Endothelial cell of umbilical vein (primary cell): ENCODE measurements at regions not wholly inside any gene's neighbourhood (a gene's known extent, or its start where the extent isn't known, plus 50 kb on each side); places are given as distances from the start of the nearest gene placed in this dataset.

Source experiments
- BruUV-seq: library from RNA; stranded (reverse); fragments of 400-500 nt; replicated peaks from 2 replicates; lab custom pipeline; 2021; lab: Mats Ljungman, UMichigan
- CTCF ChIA-PET: fragments of 300-600, 350-600 bp; sonication (Branson Sonifier 250); formaldehyde crosslinking; loops from one replicate; lab custom pipeline; 2021; ENCODE audit warnings: antibody characterized with exemption, inconsistent platforms; lab: Charles Lee
- POLR2A ChIA-PET: fragments of 300-600, 350-600 bp; sonication (Branson Sonifier 250); formaldehyde crosslinking; loops from one replicate; lab custom pipeline; 2021; ENCODE audit warnings: antibody characterized with exemption, inconsistent platforms; lab: Charles Lee
- DNase-seq: peaks from one replicate; pipeline ENCODE4 v3.0.0-alpha.2; 2011; ENCODE audit warnings: low read depth, low spot score
- FAIRE-seq: peaks from 2 replicates; lab custom pipeline; 2011; peaks lifted over from hg19 to GRCh38; lab: Jason Lieb, UNC
- H2AFZ ChIP-seq: 2 replicates; pipeline ENCODE4 v1.6.0; 2012; ENCODE audit warnings: low read depth, low read length, control low read depth, inconsistent platforms
- H3K27ac ChIP-seq: 2 replicates; pipeline ENCODE4 v1.5.1; 2011; ENCODE audit warnings: low read depth, mild to moderate bottlenecking, control low read depth, low read length, moderate library complexity; ENCODE audit not compliant: insufficient read depth
- H3K27me3 ChIP-seq, 2 experiments: 2 replicates each; pipeline versions ENCODE4 v1.6.0 to v1.6.1; 2011; ENCODE audit warnings: low read length in 2 of 2, mixed read lengths in 1 of 2; ENCODE audit not compliant: control insufficient read depth in 2 of 2, insufficient read depth in 2 of 2
- H3K36me3 ChIP-seq, 2 experiments: 2 replicates in 1 of 2; 3 replicates in 1 of 2; pipeline ENCODE4 v1.5.1; 2011; ENCODE audit warnings: low read length in 2 of 2, mild to moderate bottlenecking in 1 of 2, moderate library complexity in 1 of 2; ENCODE audit not compliant: control insufficient read depth in 2 of 2, insufficient read depth in 2 of 2; ENCODE audit errors: extremely low read depth in 1 of 2
- H3K4me1 ChIP-seq: 3 replicates; pipeline ENCODE4 v1.5.1; 2011; ENCODE audit warnings: mild to moderate bottlenecking, low read length; ENCODE audit not compliant: control insufficient read depth, insufficient read depth; ENCODE audit errors: extremely low read depth
- H3K4me2 ChIP-seq: 2 replicates; pipeline ENCODE4 v1.6.1; 2011; ENCODE audit warnings: low read length, control low read depth, mixed read lengths; ENCODE audit not compliant: insufficient read depth
- H3K4me3 ChIP-seq, 3 experiments: fragments of 200-600 bp in 1 of 3; sonication (generic), shearing (Covaris generic) in 1 of 3; replicated peaks in 1 of 3; 2 replicates each; pipeline ENCODE4 v1.5.1; 2011 to 2016; ENCODE audit warnings: control low read depth in 3 of 3, low read length in 3 of 3, mild to moderate bottlenecking in 2 of 3, inconsistent platforms in 1 of 3, low read depth in 1 of 3, moderate library complexity in 1 of 3; ENCODE audit not compliant: insufficient read depth in 1 of 3
- H3K79me2 ChIP-seq: 2 replicates; pipeline ENCODE4 v1.6.0; 2012; ENCODE audit warnings: low read length, inconsistent platforms; ENCODE audit not compliant: control insufficient read depth, insufficient read depth
- H3K9ac ChIP-seq: replicated peaks from 2 replicates; pipeline ENCODE3; 2011; ENCODE audit warnings: low read length, control low read depth; ENCODE audit not compliant: insufficient read depth; ENCODE audit errors: extremely low read depth
- H3K9me1 ChIP-seq: replicated peaks from 3 replicates; pipeline ENCODE4 v1.6.0; 2011; ENCODE audit warnings: mild to moderate bottlenecking, low read length; ENCODE audit not compliant: control insufficient read depth, insufficient read depth; ENCODE audit errors: extremely low read depth
- H3K9me3 ChIP-seq: replicated peaks from 2 replicates; pipeline ENCODE4 v1.5.1; 2012; ENCODE audit warnings: low read length, inconsistent platforms; ENCODE audit not compliant: control insufficient read depth, insufficient read depth
- H4K20me1 ChIP-seq: replicated peaks from 2 replicates; pipeline ENCODE3; 2011; ENCODE audit warnings: mild to moderate bottlenecking, low read length; ENCODE audit not compliant: control insufficient read depth, insufficient read depth; ENCODE audit errors: extremely low read depth
- EZH2 ChIP-seq: IDR thresholded peaks from 2 replicates; pipeline ENCODE4 v1.6.1; 2012; ENCODE audit warnings: borderline replicate concordance, low read depth, mild to moderate bottlenecking, moderate library complexity, low read length, inconsistent platforms; ENCODE audit not compliant: severe bottlenecking
- FOS ChIP-seq: IDR thresholded peaks from 2 replicates; pipeline ENCODE4 v1.6.1; 2011; ENCODE audit warnings: mild to moderate bottlenecking, low read length, moderate library complexity, borderline replicate concordance; ENCODE audit not compliant: insufficient read depth
- GATA2 ChIP-seq: IDR thresholded peaks from 2 replicates; pipeline ENCODE4 v1.7.0; 2011; ENCODE audit warnings: low read depth, mild to moderate bottlenecking, moderate library complexity, mixed read lengths, low read length; ENCODE audit not compliant: insufficient read length, insufficient read depth
- JUN ChIP-seq: IDR thresholded peaks from 2 replicates; pipeline ENCODE4 v1.6.1; 2011; ENCODE audit warnings: borderline replicate concordance, low read depth; ENCODE audit not compliant: insufficient read length, insufficient read depth
- MAX ChIP-seq: IDR thresholded peaks from 2 replicates; pipeline ENCODE4 v1.6.1; 2011; ENCODE audit not compliant: insufficient read depth, insufficient read length
- MYC ChIP-seq: IDR thresholded peaks from one replicate; pipeline ENCODE4 v1.6.1; 2011; ENCODE audit warnings: mild to moderate bottlenecking, low read depth, low read length
- POLR2A ChIP-seq: IDR thresholded peaks from 2 replicates; pipeline ENCODE4 v1.6.1; 2012; ENCODE audit warnings: low read depth, mild to moderate bottlenecking, control low read depth, low read length
- POLR2AphosphoS5 ChIP-seq: IDR thresholded peaks from 2 replicates; pipeline ENCODE4 v1.6.1; 2012; ENCODE audit warnings: low read depth, mild to moderate bottlenecking, control low read depth, low read length, moderate library complexity; ENCODE audit not compliant: insufficient read depth
- dilution Hi-C: fragments of 300-500 bp; cut with MboI; formaldehyde crosslinking; loops from one replicate; pipeline ENCODE4 v1.15.0; 2019; ENCODE audit warnings: low sequenced_read_pairs; ENCODE audit not compliant: extremely low pct_ligation_motif_present
- intact Hi-C: fragments of 100-400 bp; cut with micrococcal nuclease; formaldehyde crosslinking; loops from one replicate; pipeline ENCODE4 v1.10.0; 2022
- TF ChIP-seq, protein P1 (sequence below), 2 donors: IDR thresholded peaks; 1 replicate in 1 of 2; 2 replicates in 1 of 2; pipeline ENCODE4 v1.5.1; 2011; ENCODE audit warnings: low read length in 2 of 2, mild to moderate bottlenecking in 2 of 2, moderate library complexity in 2 of 2, control low read depth in 1 of 2, inconsistent platforms in 1 of 2, low read depth in 1 of 2; ENCODE audit not compliant: insufficient read depth in 1 of 2; ENCODE audit errors: extremely low read depth in 1 of 2

DNA sequence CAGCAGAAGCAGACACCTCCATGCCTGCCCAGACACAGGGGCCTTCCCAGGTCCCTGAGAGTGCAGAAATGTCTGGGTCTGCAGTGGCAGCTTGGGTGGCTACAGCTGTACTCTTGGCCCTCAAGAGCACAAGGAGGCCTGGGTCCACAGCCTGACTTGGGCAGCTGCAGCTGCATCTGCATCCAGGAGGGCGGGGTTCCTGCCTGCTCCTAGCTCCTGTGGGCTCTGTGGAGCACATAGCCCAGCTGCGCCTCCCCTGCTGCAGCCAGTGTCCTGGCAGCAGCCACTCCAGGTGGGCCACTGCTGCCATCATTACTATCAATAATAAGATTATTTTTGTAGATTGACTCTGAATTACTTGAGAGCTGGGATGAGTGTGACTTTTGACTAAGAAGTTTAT is 162.0 kb upstream of the PTCH1 start:
- H3K4me3 ChIP-seq: no peak overlapping the region
- no peaks in the 10 kb centered on the region for H3K4me1 ChIP-seq
- H3K27me3 ChIP-seq: no peaks in the 10 kb centered on the region
- H3K4me2 ChIP-seq: no peak overlapping the region
- CTCF ChIA-PET: no interaction called here
- POLR2A ChIA-PET: no interaction called here
- DNase-seq: no peak
- H4K20me1 ChIP-seq: no peaks in the 10 kb centered on the region
- intact Hi-C loops (no loop called here), dilution Hi-C loops (no loop called here)
- H2AFZ ChIP-seq: no peak overlapping the region
- H3K27ac ChIP-seq: no peak overlapping the region
- no peaks in the 10 kb centered on the region for H3K36me3 ChIP-seq
- H3K9ac ChIP-seq: no peak overlapping the region
- no TSS peak for BruUV-seq
- TF ChIP-seq POLR2A (no peak), MYC (no peak), GATA2 (no peak), FOS (no peak), JUN (no peak), POLR2AphosphoS5 (no peak), EZH2 (no peak), MAX (no peak)
- TF ChIP-seq, protein P1, sequence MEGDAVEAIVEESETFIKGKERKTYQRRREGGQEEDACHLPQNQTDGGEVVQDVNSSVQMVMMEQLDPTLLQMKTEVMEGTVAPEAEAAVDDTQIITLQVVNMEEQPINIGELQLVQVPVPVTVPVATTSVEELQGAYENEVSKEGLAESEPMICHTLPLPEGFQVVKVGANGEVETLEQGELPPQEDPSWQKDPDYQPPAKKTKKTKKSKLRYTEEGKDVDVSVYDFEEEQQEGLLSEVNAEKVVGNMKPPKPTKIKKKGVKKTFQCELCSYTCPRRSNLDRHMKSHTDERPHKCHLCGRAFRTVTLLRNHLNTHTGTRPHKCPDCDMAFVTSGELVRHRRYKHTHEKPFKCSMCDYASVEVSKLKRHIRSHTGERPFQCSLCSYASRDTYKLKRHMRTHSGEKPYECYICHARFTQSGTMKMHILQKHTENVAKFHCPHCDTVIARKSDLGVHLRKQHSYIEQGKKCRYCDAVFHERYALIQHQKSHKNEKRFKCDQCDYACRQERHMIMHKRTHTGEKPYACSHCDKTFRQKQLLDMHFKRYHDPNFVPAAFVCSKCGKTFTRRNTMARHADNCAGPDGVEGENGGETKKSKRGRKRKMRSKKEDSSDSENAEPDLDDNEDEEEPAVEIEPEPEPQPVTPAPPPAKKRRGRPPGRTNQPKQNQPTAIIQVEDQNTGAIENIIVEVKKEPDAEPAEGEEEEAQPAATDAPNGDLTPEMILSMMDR (IDR thresholded peaks at IDR 0.05; ENCODE audit: extremely low read depth in 1 of 2, insufficient read depth in 1 of 2, low read depth in 1 of 2, low read length in 2 of 2): no peak
- no peaks in the 10 kb centered on the region for H3K79me2 ChIP-seq
- no peaks in the 10 kb centered on the region for H3K9me3 ChIP-seq
- no peaks in the 10 kb centered on the region for H3K9me1 ChIP-seq
- FAIRE-seq: no peak
